Panc1 (cell line): ENCODE measurements at regions not wholly inside any gene's neighbourhood (a gene's known extent, or its start where the extent isn't known, plus 50 kb on each side); places are given as distances from the start of the nearest gene placed in this dataset.

Experiments used
- ATAC-seq: fragments of 200-7000 bp; cut with Tn5 transposase; 2 replicates; pipeline ENCODE4 v1.9.1; 2020; ENCODE audit warnings: mild to moderate bottlenecking, moderate library complexity
- BruUV-seq: library from RNA; stranded (reverse); fragments of 400-500 nt; replicated peaks from 2 replicates; lab custom pipeline; 2021; lab: Mats Ljungman, UMichigan
- CTCF ChIA-PET: fragments of 300-600 bp; sonication (Branson Sonifier 250); formaldehyde crosslinking; loops from one replicate; lab custom pipeline; 2022; ENCODE audit warnings: antibody characterized with exemption; lab: Charles Lee
- POLR2A ChIA-PET: fragments of 300-600 bp; sonication (Branson Sonifier 250); formaldehyde crosslinking; loops from one replicate; lab custom pipeline; 2022; ENCODE audit warnings: antibody characterized with exemption; lab: Charles Lee
- DNase-seq: peaks from one replicate; pipeline ENCODE4 v3.0.0-alpha.2; 2010; ENCODE audit warnings: low read depth, low spot score
- H3K27ac ChIP-seq: 2 replicates; pipeline ENCODE4 v1.5.1; 2011; ENCODE audit warnings: mild to moderate bottlenecking, low read length, inconsistent platforms
- H3K27me3 ChIP-seq: fragments of 200-500 bp; sonication (Bioruptor generic); 2 replicates; pipeline ENCODE4 v1.6.0; 2014; ENCODE audit warnings: low read length, inconsistent platforms; ENCODE audit not compliant: control insufficient read depth, insufficient read depth
- H3K36me3 ChIP-seq: fragments of 200-500 bp; sonication (Bioruptor generic); 2 replicates; pipeline ENCODE4 v1.5.1; 2014; ENCODE audit warnings: inconsistent platforms, mild to moderate bottlenecking, low read length, moderate library complexity; ENCODE audit not compliant: control insufficient read depth, insufficient read depth
- H3K4me1 ChIP-seq: 2 replicates; pipeline ENCODE4 v1.5.1; 2011; ENCODE audit warnings: inconsistent platforms, mild to moderate bottlenecking, low read length, moderate library complexity; ENCODE audit not compliant: control insufficient read depth, insufficient read depth
- H3K4me3 ChIP-seq, 2 experiments: 2 replicates each; pipeline ENCODE4 v1.5.1; 2011 to 2012; ENCODE audit warnings: low read depth in 2 of 2, low read length in 2 of 2, mild to moderate bottlenecking in 2 of 2, inconsistent platforms in 1 of 2, moderate library complexity in 1 of 2
- H3K9me3 ChIP-seq: fragments of 200-500 bp; sonication (Bioruptor generic); 2 replicates; pipeline ENCODE4 v1.5.1; 2014; ENCODE audit warnings: low read depth, mild to moderate bottlenecking, inconsistent platforms, low read length, moderate library complexity; ENCODE audit not compliant: control insufficient read depth, insufficient read depth
- POLR2AphosphoS5 ChIP-seq: IDR thresholded peaks from 2 replicates; pipeline ENCODE4 v1.6.1; 2012; ENCODE audit warnings: mild to moderate bottlenecking, low read depth, low read length, moderate library complexity
- SIN3A ChIP-seq: IDR thresholded peaks from 2 replicates; pipeline ENCODE4 v1.6.1; 2012; ENCODE audit warnings: low read depth, mild to moderate bottlenecking, low read length, moderate library complexity, borderline replicate concordance; ENCODE audit not compliant: insufficient read depth
- TCF7L2 ChIP-seq: IDR thresholded peaks from 2 replicates; pipeline ENCODE4 v1.6.1; 2011; ENCODE audit warnings: mild to moderate bottlenecking, low read depth, low read length, inconsistent platforms
- in situ Hi-C: cut with HindIII; loops from 2 replicates; pipeline ENCODE4 v1.10.0; 2016; ENCODE audit warnings: low sequenced_read_pairs, low pct_unique_long_range_greater_than_20kb
- intact Hi-C: fragments of 100-400 bp; cut with micrococcal nuclease; formaldehyde crosslinking; loops from one replicate; pipeline ENCODE4 v1.10.0; 2022; ENCODE audit not compliant: unreplicated experiment
- TF ChIP-seq, protein P1 (sequence below): fragments of 450-650 bp; IDR thresholded peaks from 2 replicates; pipeline ENCODE4 v1.5.1; 2017; ENCODE audit warnings: mild to moderate bottlenecking
- TF ChIP-seq, protein P2 (sequence below), 2 experiments: IDR thresholded peaks; 2 replicates each; pipeline ENCODE4 v1.6.1; 2011 to 2012; ENCODE audit warnings: low read depth in 2 of 2, control low read depth in 1 of 2, low read length in 1 of 2, mild to moderate bottlenecking in 1 of 2, moderate library complexity in 1 of 2; ENCODE audit not compliant: insufficient read depth in 1 of 2

DNA sequence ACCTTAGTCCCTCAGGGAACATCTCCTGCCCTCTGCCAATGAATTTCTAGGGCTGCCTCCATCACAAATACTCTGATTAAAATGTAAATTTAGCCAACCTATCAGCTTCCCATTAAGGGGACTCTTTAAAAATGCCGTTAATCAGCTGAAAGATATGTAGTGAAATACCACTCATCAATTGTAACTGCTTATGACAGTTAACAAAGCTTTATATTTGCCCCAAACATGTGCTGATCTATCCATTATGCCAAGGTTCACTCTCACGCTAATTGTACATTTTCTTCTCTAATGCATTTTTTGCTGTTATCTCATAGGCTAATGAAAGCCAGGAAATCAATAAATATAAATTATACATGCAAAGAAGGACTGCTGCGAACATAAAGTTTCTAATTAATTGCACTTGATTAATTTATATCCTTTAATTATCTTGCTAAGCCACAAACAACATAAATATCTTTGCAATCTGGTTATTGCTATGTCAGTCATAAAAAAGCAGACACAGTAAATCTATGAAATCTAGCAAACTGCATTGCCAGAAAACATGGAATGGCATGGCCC is 601.4 kb upstream of the SALL1 start:
- Histone ChIP-seq H3K36me3 (no peaks in the 10 kb centered on the region), H3K27ac (no peak overlapping the region), H3K9me3 (no peaks in the 10 kb centered on the region), H3K4me3 (no peak overlapping the region), H3K4me1 (no peaks in the 10 kb centered on the region), H3K27me3 (no peaks in the 10 kb centered on the region)
- no peak for ATAC-seq
- in situ Hi-C loops (no loop called here), intact Hi-C loops (no loop called here)
- no peak for DNase-seq
- TF ChIP-seq, protein P1, sequence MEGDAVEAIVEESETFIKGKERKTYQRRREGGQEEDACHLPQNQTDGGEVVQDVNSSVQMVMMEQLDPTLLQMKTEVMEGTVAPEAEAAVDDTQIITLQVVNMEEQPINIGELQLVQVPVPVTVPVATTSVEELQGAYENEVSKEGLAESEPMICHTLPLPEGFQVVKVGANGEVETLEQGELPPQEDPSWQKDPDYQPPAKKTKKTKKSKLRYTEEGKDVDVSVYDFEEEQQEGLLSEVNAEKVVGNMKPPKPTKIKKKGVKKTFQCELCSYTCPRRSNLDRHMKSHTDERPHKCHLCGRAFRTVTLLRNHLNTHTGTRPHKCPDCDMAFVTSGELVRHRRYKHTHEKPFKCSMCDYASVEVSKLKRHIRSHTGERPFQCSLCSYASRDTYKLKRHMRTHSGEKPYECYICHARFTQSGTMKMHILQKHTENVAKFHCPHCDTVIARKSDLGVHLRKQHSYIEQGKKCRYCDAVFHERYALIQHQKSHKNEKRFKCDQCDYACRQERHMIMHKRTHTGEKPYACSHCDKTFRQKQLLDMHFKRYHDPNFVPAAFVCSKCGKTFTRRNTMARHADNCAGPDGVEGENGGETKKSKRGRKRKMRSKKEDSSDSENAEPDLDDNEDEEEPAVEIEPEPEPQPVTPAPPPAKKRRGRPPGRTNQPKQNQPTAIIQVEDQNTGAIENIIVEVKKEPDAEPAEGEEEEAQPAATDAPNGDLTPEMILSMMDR = no peak
- TF ChIP-seq, protein P2, sequence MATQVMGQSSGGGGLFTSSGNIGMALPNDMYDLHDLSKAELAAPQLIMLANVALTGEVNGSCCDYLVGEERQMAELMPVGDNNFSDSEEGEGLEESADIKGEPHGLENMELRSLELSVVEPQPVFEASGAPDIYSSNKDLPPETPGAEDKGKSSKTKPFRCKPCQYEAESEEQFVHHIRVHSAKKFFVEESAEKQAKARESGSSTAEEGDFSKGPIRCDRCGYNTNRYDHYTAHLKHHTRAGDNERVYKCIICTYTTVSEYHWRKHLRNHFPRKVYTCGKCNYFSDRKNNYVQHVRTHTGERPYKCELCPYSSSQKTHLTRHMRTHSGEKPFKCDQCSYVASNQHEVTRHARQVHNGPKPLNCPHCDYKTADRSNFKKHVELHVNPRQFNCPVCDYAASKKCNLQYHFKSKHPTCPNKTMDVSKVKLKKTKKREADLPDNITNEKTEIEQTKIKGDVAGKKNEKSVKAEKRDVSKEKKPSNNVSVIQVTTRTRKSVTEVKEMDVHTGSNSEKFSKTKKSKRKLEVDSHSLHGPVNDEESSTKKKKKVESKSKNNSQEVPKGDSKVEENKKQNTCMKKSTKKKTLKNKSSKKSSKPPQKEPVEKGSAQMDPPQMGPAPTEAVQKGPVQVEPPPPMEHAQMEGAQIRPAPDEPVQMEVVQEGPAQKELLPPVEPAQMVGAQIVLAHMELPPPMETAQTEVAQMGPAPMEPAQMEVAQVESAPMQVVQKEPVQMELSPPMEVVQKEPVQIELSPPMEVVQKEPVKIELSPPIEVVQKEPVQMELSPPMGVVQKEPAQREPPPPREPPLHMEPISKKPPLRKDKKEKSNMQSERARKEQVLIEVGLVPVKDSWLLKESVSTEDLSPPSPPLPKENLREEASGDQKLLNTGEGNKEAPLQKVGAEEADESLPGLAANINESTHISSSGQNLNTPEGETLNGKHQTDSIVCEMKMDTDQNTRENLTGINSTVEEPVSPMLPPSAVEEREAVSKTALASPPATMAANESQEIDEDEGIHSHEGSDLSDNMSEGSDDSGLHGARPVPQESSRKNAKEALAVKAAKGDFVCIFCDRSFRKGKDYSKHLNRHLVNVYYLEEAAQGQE (IDR thresholded peaks at IDR 0.05; ENCODE audit: insufficient read depth in 1 of 2, low read depth in 2 of 2, low read length in 1 of 2) = no peak
- TF ChIP-seq POLR2AphosphoS5 = no peak
- no peak for TF ChIP-seq SIN3A
- POLR2A ChIA-PET = no interaction called here
- CTCF ChIA-PET = no interaction called here
- BruUV-seq = no TSS peak

DNA sequence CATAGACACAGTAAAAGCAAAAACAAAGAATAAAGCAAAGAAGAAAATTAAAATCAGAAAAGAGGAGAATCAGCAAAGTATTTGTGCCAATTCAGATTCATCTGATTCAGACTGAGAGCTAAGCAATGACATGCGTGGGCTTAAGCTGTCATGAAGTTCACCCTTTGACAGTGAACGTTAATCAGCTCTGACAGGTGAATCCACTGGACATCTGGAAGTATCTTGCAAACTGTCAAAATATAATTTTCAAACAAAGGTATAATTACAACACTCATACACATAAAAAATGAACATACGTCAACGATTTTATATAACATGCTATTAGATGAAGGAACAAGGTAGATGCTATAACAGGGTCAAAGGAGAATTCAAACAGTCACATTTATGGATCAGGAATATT is 596.3 kb upstream of the SALL1 start:
- DNase-seq (no peak), ATAC-seq (no peak)
- TF ChIP-seq SIN3A (no peak), TCF7L2 (no peak), POLR2AphosphoS5 (no peak)
- TF ChIP-seq, protein P1 = no peak
- TF ChIP-seq, protein P2 (IDR thresholded peaks at IDR 0.05; ENCODE audit: insufficient read depth in 1 of 2, low read depth in 2 of 2, low read length in 1 of 2) = no peak
- Histone ChIP-seq H3K9me3 (no peaks in the 10 kb centered on the region), H3K4me3 (no peak overlapping the region), H3K4me1 (no peaks in the 10 kb centered on the region), H3K27me3 (no peaks in the 10 kb centered on the region), H3K27ac (no peak overlapping the region), H3K36me3 (no peaks in the 10 kb centered on the region)
- no TSS peak for BruUV-seq
- ChIA-PET POLR2A (no interaction called here), CTCF (no interaction called here)
- in situ Hi-C loops (no loop called here), intact Hi-C loops (no loop called here)
